ENCODE measurements at regions not wholly inside any gene's neighbourhood (a gene's known extent, or its start where the extent isn't known, plus 50 kb on each side); places are given as distances from the start of the nearest gene placed in this dataset.

GRCh38 chr10:44161184-44161583 is 223.7 kb downstream of the CXCL12 start:
- no peaks in the 10 kb centered on the region for H3K36me3 ChIP-seq (ENCODE audit: control insufficient read depth in 2 of 2, extremely low read depth in 1 of 2, insufficient read depth in 2 of 2, low read length in 2 of 2)
- no peaks in the 10 kb centered on the region for H3K4me1 ChIP-seq (ENCODE audit: control insufficient read depth, extremely low read depth, insufficient read depth, low read length)
- no peaks in the 10 kb centered on the region for H3K27me3 ChIP-seq (ENCODE audit: control insufficient read depth, extremely low read depth, insufficient read depth, low read length)
- DNase-seq (ENCODE audit: low read depth, low spot score) (no peak), FAIRE-seq (no peak)
- H3K9me3 ChIP-seq (ENCODE audit: control insufficient read depth, low read depth, low read length) = no peaks in the 10 kb centered on the region
- TF ChIP-seq EZH2 (IDR thresholded peaks at IDR 0.05; ENCODE audit: low read length) = no peak
- no peak for TF ChIP-seq CTCF (optimal IDR thresholded peaks at IDR 0.05 in 1 of 3, IDR thresholded peaks at IDR 0.05 in 1 of 3, conservative IDR thresholded peaks at IDR 0.05 in 1 of 3; ENCODE audit: extremely low read depth in 1 of 3, insufficient read depth in 2 of 3, low read length in 3 of 3)
- H3K4me2 ChIP-seq (ENCODE audit: control insufficient read depth, extremely low read depth, insufficient read depth, low read depth, low read length) = no peak overlapping the region
- H2AFZ ChIP-seq (ENCODE audit: control insufficient read depth, low read length) = no peak overlapping the region
- no peaks in the 10 kb centered on the region for H3K9me1 ChIP-seq (ENCODE audit: control insufficient read depth, extremely low read depth, insufficient read depth, low read length)
- H3K27ac ChIP-seq (ENCODE audit: control insufficient read depth, insufficient read depth, low read length) = no peak overlapping the region
- H3K4me3 ChIP-seq (ENCODE audit: control insufficient read depth in 2 of 3, extremely low read depth in 1 of 3, insufficient read depth in 2 of 3, low read depth in 1 of 3, low read length in 3 of 3) = no peak overlapping the region
- dilution Hi-C loops (cut with MboI; ENCODE audit: extremely low pct_ligation_motif_present, low sequenced_read_pairs) = no loop called here
- H4K20me1 ChIP-seq (ENCODE audit: control insufficient read depth, extremely low read depth, insufficient read depth, low read length) = no peaks in the 10 kb centered on the region
- no peaks in the 10 kb centered on the region for H3K79me2 ChIP-seq (ENCODE audit: control insufficient read depth, insufficient read depth, low read length)
- H3K9ac ChIP-seq (ENCODE audit: control insufficient read depth, extremely low read depth, insufficient read depth, low read length) = no peak overlapping the region

- no peaks in the 10 kb centered on the region for H3K9me3 ChIP-seq (ENCODE audit: control insufficient read depth, low read depth, low read length)
- dilution Hi-C loops (cut with MboI; ENCODE audit: extremely low pct_ligation_motif_present, low sequenced_read_pairs) = no loop called here
- H2AFZ ChIP-seq (ENCODE audit: control insufficient read depth, low read length) = no peak overlapping the region
- no peak for TF ChIP-seq CTCF (optimal IDR thresholded peaks at IDR 0.05 in 1 of 3, IDR thresholded peaks at IDR 0.05 in 1 of 3, conservative IDR thresholded peaks at IDR 0.05 in 1 of 3; ENCODE audit: extremely low read depth in 1 of 3, insufficient read depth in 2 of 3, low read length in 3 of 3)
- no peak for TF ChIP-seq EZH2 (IDR thresholded peaks at IDR 0.05; ENCODE audit: low read length)
- no peaks in the 10 kb centered on the region for H3K36me3 ChIP-seq (ENCODE audit: control insufficient read depth in 2 of 2, extremely low read depth in 1 of 2, insufficient read depth in 2 of 2, low read length in 2 of 2)
- DNase-seq (ENCODE audit: low read depth, low spot score) = no peak
- H4K20me1 ChIP-seq (ENCODE audit: control insufficient read depth, extremely low read depth, insufficient read depth, low read length) = no peaks in the 10 kb centered on the region
- H3K4me1 ChIP-seq (ENCODE audit: control insufficient read depth, extremely low read depth, insufficient read depth, low read length) = no peaks in the 10 kb centered on the region
- no peak overlapping the region for H3K4me2 ChIP-seq (ENCODE audit: control insufficient read depth, extremely low read depth, insufficient read depth, low read depth, low read length)
- H3K4me3 ChIP-seq (ENCODE audit: control insufficient read depth in 2 of 3, extremely low read depth in 1 of 3, insufficient read depth in 2 of 3, low read depth in 1 of 3, low read length in 3 of 3) = no peak overlapping the region
- H3K27me3 ChIP-seq (ENCODE audit: control insufficient read depth, extremely low read depth, insufficient read depth, low read length) = no peaks in the 10 kb centered on the region
- no peaks in the 10 kb centered on the region for H3K79me2 ChIP-seq (ENCODE audit: control insufficient read depth, insufficient read depth, low read length)
- H3K9me1 ChIP-seq (ENCODE audit: control insufficient read depth, extremely low read depth, insufficient read depth, low read length) = no peaks in the 10 kb centered on the region
- FAIRE-seq = no peak
- H3K27ac ChIP-seq (ENCODE audit: control insufficient read depth, insufficient read depth, low read length) = no peak overlapping the region
- no peak overlapping the region for H3K9ac ChIP-seq (ENCODE audit: control insufficient read depth, extremely low read depth, insufficient read depth, low read length)
Measured at GRCh38 chr10:44157574-44157973, 227.3 kb downstream of the CXCL12 start.
